IPS DF 6.9 (cell line): ENCODE measurements at regions not wholly inside any gene's neighbourhood (a gene's known extent, or its start where the extent isn't known, plus 50 kb on each side); places are given as distances from the start of the nearest gene placed in this dataset.

Source experiments
- DNase-seq: peaks from one replicate; pipeline ENCODE4 v3.0.0-alpha.2; 2013; ENCODE audit warnings: low read depth, low spot score
- H3K27ac ChIP-seq: one replicate; pipeline ENCODE4 v1.5.1; 2013; ENCODE audit warnings: low read length, control low read depth
- H3K27me3 ChIP-seq: 2 replicates; pipeline ENCODE4 v1.6.1; 2013; ENCODE audit warnings: mild to moderate bottlenecking, low read length; ENCODE audit not compliant: control insufficient read depth, insufficient read depth
- H3K36me3 ChIP-seq: 2 replicates; pipeline ENCODE4 v1.6.1; 2013; ENCODE audit warnings: low read length; ENCODE audit not compliant: control insufficient read depth, insufficient read depth
- H3K4me1 ChIP-seq: 2 replicates; pipeline ENCODE4 v1.6.1; 2013; ENCODE audit warnings: low read length; ENCODE audit not compliant: control insufficient read depth, insufficient read depth
- H3K4me3 ChIP-seq: 2 replicates; pipeline ENCODE4 v1.5.1; 2013; ENCODE audit warnings: mild to moderate bottlenecking, low read length
- H3K9me3 ChIP-seq: 2 replicates; pipeline ENCODE4 v1.6.1; 2013; ENCODE audit warnings: low read length, inconsistent platforms; ENCODE audit not compliant: control insufficient read depth, insufficient read depth
- WGBS: extraction: QIAGEN DNeasy Blood & Tissue Kit; methylation state at CpG from one replicate; pipeline ENCODE4 v1.1.7; 2013; ENCODE audit warnings: mixed read lengths, missing lambda C conversion rate; ENCODE audit not compliant: insufficient read length, insufficient coverage; 5-methylcytosine and 5-hydroxymethylcytosine counted together

- WGBS = no CpG with 5 or more reads among the region's 6 CpGs
- no peaks in the 10 kb centered on the region for H3K4me1 ChIP-seq
- H3K36me3 ChIP-seq = no peaks in the 10 kb centered on the region
- no peak overlapping the region for H3K27ac ChIP-seq
- no peaks in the 10 kb centered on the region for H3K27me3 ChIP-seq
- no peak overlapping the region for H3K4me3 ChIP-seq
- no peaks in the 10 kb centered on the region for H3K9me3 ChIP-seq
- no peak for DNase-seq
Observed at GRCh38 chr4:164056426-164057142, 562.1 kb downstream of the TMA16 start.

DNA sequence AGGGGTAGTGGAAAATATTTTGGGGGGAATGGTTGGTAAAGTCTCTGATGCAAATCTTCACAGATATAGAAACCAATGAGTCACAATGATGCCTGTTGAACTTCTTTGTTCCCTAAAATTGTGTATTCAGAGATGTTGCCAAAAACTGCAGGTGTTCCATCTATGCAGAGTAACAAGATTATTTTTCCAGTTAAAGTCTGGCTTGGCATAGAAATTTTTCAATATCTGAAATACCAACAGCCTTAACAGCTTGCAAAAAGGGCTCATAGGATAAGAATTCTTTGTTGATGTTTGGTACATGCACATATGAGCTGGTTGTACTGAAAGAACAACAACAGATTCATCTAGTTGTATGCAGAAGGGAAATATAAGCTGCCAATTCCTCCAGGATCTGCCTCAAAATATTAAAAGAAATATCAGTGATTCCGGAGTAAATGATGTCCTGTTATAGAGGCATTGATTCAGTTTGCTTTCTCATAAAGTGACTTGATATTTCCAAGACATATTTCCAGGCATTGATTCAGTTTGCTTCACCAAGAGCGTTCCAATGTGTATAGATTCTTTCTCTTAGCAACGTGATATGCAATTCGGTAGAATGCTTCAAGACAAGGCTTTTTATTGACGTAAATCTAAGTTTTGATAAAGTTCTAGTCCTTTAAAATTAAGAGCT lies 564.4 kb downstream of the TMA16 start:
- Histone ChIP-seq H3K9me3 (no peaks in the 10 kb centered on the region), H3K4me1 (no peaks in the 10 kb centered on the region), H3K36me3 (no peaks in the 10 kb centered on the region), H3K4me3 (no peak overlapping the region), H3K27ac (no peak overlapping the region), H3K27me3 (no peaks in the 10 kb centered on the region)
- no CpG with 5 or more reads among the region's 5 CpGs for WGBS
- DNase-seq = no peak

DNA sequence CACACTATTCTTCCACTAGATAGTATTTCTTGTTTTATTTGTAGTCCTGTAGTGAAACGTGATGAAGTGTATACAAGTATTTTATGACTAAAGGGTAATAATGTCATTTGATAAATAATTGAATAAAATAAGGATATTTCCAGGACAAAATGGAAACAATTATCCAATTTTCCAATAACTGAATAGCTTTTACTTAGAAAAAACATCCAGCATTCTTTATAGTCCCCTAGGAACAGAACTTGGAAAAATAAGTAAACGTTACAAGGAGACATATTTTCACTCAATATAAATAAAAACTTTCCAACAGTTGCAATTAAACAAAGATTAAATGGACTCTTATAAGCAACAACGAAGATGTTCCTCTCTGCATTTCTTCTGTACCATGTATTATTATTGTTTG lies 566.0 kb downstream of the TMA16 start:
- no peak for DNase-seq
- H3K9me3 ChIP-seq = no peaks in the 10 kb centered on the region
- no peak overlapping the region for H3K4me3 ChIP-seq
- H3K4me1 ChIP-seq = no peaks in the 10 kb centered on the region
- H3K36me3 ChIP-seq = no peaks in the 10 kb centered on the region
- no CpG with 5 or more reads among the region's 3 CpGs for WGBS
- H3K27me3 ChIP-seq = no peaks in the 10 kb centered on the region
- no peak overlapping the region for H3K27ac ChIP-seq

GRCh38 chr4:164068392-164068791 lies 573.9 kb downstream of the TMA16 start:
- Histone ChIP-seq H3K27me3 (no peaks in the 10 kb centered on the region), H3K9me3 (no peaks in the 10 kb centered on the region; the same call in 1 of the 2 replicates), H3K36me3 (no peaks in the 10 kb centered on the region), H3K4me1 (no peaks in the 10 kb centered on the region), H3K4me3 (no peak overlapping the region), H3K27ac (no peak overlapping the region)
- no CpG with 5 or more reads among the region's 18 CpGs for WGBS
- DNase-seq = no peak

DNA sequence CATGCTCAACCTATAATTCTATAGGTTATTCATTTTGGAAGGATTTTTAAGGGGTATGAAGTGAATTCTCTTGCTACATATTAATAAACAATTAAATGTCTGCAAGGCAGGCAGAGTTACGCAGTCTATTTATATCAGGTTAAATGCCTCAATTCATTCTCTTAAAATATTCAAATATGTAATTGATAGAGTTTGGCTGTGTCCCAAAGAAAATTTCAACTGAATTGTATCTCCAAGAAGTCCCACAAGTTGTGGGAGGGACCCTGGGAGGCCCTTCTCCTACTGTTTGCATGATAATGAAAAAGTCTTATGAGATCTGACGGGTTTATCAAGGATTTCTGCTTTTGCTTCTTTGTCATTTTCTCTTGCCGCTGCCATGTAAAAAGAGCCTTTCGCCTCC lies 576.1 kb downstream of the TMA16 start:
- no peak overlapping the region for H3K4me3 ChIP-seq
- no peak overlapping the region for H3K27ac ChIP-seq
- WGBS = no CpG with 5 or more reads among the region's 4 CpGs
- H3K27me3 ChIP-seq = no peaks in the 10 kb centered on the region
- H3K36me3 ChIP-seq = no peaks in the 10 kb centered on the region
- no peak for DNase-seq
- no peaks in the 10 kb centered on the region for H3K4me1 ChIP-seq
- H3K9me3 ChIP-seq = no peaks in the 10 kb centered on the region; the same call in 1 of the 2 replicates

GRCh38 chr4:164081371-164081770 lies 586.9 kb downstream of the TMA16 start:
- no peaks in the 10 kb centered on the region for H3K27me3 ChIP-seq
- no CpG with 5 or more reads among the region's 1 CpG for WGBS
- H3K36me3 ChIP-seq = no peaks in the 10 kb centered on the region
- no peak for DNase-seq
- no peak overlapping the region for H3K27ac ChIP-seq
- no peaks in the 10 kb centered on the region for H3K9me3 ChIP-seq
- H3K4me1 ChIP-seq = no peaks in the 10 kb centered on the region
- H3K4me3 ChIP-seq = no peak overlapping the region

DNA sequence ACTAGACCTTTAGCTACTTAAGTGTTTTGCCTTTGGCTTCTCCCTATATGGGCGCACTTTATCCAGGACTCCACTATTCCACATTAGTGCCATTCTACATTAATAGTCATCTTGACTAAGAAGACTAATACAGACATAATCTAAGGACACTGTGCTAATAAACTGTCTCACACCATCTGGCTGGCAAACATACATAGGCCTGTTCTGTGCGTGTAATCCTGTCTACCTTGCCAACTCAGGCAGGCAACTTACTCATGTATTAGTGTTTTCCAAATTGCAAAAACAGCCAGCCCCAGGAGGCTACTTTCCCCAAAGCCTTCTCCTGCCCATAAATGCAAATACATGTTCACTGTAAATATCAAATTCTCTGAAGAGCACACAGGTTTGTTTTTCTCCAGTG lies 587.3 kb downstream of the TMA16 start:
- no CpG with 5 or more reads among the region's 2 CpGs for WGBS
- H3K27ac ChIP-seq = no peak overlapping the region
- DNase-seq = no peak

GRCh38 chr4:164087733-164088132 lies 593.2 kb downstream of the TMA16 start:
- H3K9me3 ChIP-seq = no peaks in the 10 kb centered on the region
- no peaks in the 10 kb centered on the region; the same call in 1 of the 2 replicates for H3K4me1 ChIP-seq
- WGBS = no CpG with 5 or more reads among the region's 3 CpGs
- no peaks in the 10 kb centered on the region for H3K36me3 ChIP-seq
- H3K27me3 ChIP-seq = no peaks in the 10 kb centered on the region
- no peak overlapping the region for H3K27ac ChIP-seq
- H3K4me3 ChIP-seq = no peak overlapping the region
- DNase-seq = no peak

More for the DNA sequence above, 587.3 kb downstream of the TMA16 start:
- H3K36me3 ChIP-seq = no peaks in the 10 kb centered on the region
- H3K9me3 ChIP-seq = no peaks in the 10 kb centered on the region
- H3K4me3 ChIP-seq = no peak overlapping the region
- H3K27me3 ChIP-seq = no peaks in the 10 kb centered on the region
- no peaks in the 10 kb centered on the region for H3K4me1 ChIP-seq

GRCh38 chr4:164095313-164096110 lies 601.0 kb downstream of the TMA16 start:
- no peak for DNase-seq
- no peak overlapping the region for H3K4me3 ChIP-seq
- H3K36me3 ChIP-seq = no peaks in the 10 kb centered on the region
- H3K27me3 ChIP-seq = no peaks in the 10 kb centered on the region
- H3K9me3 ChIP-seq = no peaks in the 10 kb centered on the region
- WGBS = no CpG with 5 or more reads among the region's 5 CpGs
- no peak overlapping the region for H3K27ac ChIP-seq
- peaks cover 1% of the 10 kb centered on the region; the same call in 1 of the 2 replicates for H3K4me1 ChIP-seq

DNA sequence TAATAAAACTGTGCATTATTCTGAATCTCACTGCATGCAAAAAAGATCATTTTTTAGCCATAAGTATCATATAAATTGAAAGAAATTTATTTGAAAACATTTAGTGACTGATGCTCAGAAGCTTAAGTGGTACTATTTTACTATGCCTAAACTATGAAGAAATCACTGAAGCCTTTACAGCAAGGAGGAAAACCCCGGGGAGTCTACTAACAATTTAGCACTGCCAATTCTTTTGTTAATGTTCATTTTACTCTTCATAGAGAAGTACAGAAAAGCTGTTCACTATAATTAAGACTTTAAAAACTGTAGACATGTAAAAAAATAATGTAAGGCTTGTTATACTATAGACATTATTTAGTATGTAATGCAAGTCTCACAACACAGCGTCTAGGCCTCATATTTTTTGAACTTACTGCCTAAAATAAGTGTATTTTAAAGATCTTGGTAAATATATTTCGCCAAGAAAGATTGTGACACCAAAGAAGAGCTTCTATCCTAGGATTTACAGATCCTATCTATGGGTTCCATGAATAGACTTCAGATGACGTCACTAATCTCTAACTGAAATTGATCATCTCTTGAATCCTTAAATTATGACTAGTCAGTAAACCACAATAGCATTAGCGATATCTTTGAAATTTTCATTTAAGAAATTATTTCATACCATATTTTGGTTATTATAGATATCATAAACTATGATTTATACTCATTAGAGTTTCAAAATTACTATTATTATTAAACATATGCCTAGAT lies 602.5 kb downstream of the TMA16 start:
- H3K9me3 ChIP-seq = no peaks in the 10 kb centered on the region
- H3K4me3 ChIP-seq = no peak overlapping the region
- no peak for DNase-seq
- H3K27me3 ChIP-seq = no peaks in the 10 kb centered on the region
- WGBS = no CpG with 5 or more reads among the region's 5 CpGs
- H3K27ac ChIP-seq = no peak overlapping the region
- peaks cover 1% of the 10 kb centered on the region; the same call in 1 of the 2 replicates for H3K4me1 ChIP-seq
- no peaks in the 10 kb centered on the region for H3K36me3 ChIP-seq
